K562 (cell line): ENCODE measurements at regions not wholly inside any gene's neighbourhood (a gene's known extent, or its start where the extent isn't known, plus 50 kb on each side); places are given as distances from the start of the nearest gene placed in this dataset.

Experiments
- CBX3 ChIP-seq, 2 experiments: IDR thresholded peaks; 1 replicate in 1 of 2; 2 replicates in 1 of 2; pipeline ENCODE4 v1.6.1; 2012; ENCODE audit warnings: inconsistent platforms in 2 of 2, low read length in 2 of 2, borderline replicate concordance in 1 of 2, control low read depth in 1 of 2
- ELF1 ChIP-seq: fragments of 200-800 bp; sonication (Bioruptor generic); IDR thresholded peaks from 2 replicates; pipeline ENCODE4 v1.6.1; 2016; ENCODE audit warnings: missing genetic modification characterization, missing compliant biosample characterization
- EZH2 ChIP-seq: IDR thresholded peaks from 2 replicates; pipeline ENCODE4 v1.6.1; 2012; ENCODE audit warnings: low read depth, mild to moderate bottlenecking, inconsistent platforms, low read length, borderline replicate concordance
- FOXK1 ChIP-seq: sonication (generic); formaldehyde crosslinking; IDR thresholded peaks from 2 replicates; pipeline ENCODE4 v1.8.0; 2022; ENCODE audit warnings: missing genetic modification reagents, mild to moderate bottlenecking, borderline replicate concordance
- HNRNPUL1 ChIP-seq: fragments of 200-400 bp; formaldehyde crosslinking; IDR thresholded peaks from 2 replicates; pipeline ENCODE4 v1.6.1; 2017; ENCODE audit warnings: low read length
- KLF16 ChIP-seq: IDR thresholded peaks from 2 replicates; pipeline ENCODE4 v1.6.1; 2016; ENCODE audit warnings: antibody characterized with exemption
- POLR2A ChIP-seq: fragments of 450-650 bp; conservative IDR thresholded peaks from 2 replicates; pipeline ENCODE4 v1.6.1; 2016
- POLR2AphosphoS5 ChIP-seq: IDR thresholded peaks from 2 replicates; pipeline ENCODE4 v1.6.1; 2011; ENCODE audit warnings: mild to moderate bottlenecking, low read depth, low read length, moderate library complexity; ENCODE audit not compliant: control insufficient read depth, insufficient read depth
- RBFOX2 ChIP-seq: fragments of 200-400 bp; formaldehyde crosslinking; IDR thresholded peaks from 2 replicates; pipeline ENCODE4 v1.6.1; 2017; ENCODE audit warnings: low read depth, mild to moderate bottlenecking, low read length, moderate library complexity
- ZKSCAN3 ChIP-seq: fragments of 250-450 bp; sonication (Bioruptor Pico); IDR thresholded peaks from 2 replicates; pipeline ENCODE4 v1.4.0; 2020
- ZNF121 ChIP-seq: sonication (generic); formaldehyde crosslinking; conservative IDR thresholded peaks from 2 replicates; pipeline ENCODE4 v1.8.0; 2022; ENCODE audit warnings: missing genetic modification reagents

DNA sequence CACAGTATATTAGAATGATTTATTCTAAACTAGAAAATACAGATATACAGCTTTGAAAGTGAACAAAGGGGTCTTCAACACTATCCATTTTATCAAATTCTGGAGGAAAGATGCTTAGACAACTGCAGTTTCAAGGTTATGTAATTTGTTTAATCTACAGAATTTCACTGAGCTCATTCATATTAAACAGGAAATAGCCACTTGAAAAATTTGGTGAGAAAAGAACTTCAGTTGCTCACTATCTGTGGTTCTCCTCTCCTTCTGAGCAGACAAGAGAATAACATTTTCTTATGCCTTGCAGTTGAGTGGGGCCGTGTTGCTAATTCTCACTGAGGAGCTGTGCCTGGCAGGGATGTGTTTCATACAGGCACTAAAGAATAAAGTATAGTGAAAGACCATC is 1428.2 kb downstream of the CDH12 start:
- TF ChIP-seq EZH2, result no peak
- TF ChIP-seq HNRNPUL1, result no peak
- no peak for TF ChIP-seq ZNF121 (CRISPR knock-in tag)
- TF ChIP-seq CBX3 (IDR thresholded peaks at IDR 0.05; ENCODE audit: borderline replicate concordance in 1 of 2, low read length in 2 of 2), result no peak
- no peak for TF ChIP-seq POLR2AphosphoS5
- no peak for TF ChIP-seq POLR2A
- no peak for TF ChIP-seq KLF16
- TF ChIP-seq FOXK1 (CRISPR knock-in tag), result no peak
- TF ChIP-seq RBFOX2, result no peak
- TF ChIP-seq ZKSCAN3 (CRISPR knock-in tag), result no peak
- no peak for TF ChIP-seq ELF1
